ENCODE measurements at regions not wholly inside any gene's neighbourhood (a gene's known extent, or its start where the extent isn't known, plus 50 kb on each side); places are given as distances from the start of the nearest gene placed in this dataset.

DNA sequence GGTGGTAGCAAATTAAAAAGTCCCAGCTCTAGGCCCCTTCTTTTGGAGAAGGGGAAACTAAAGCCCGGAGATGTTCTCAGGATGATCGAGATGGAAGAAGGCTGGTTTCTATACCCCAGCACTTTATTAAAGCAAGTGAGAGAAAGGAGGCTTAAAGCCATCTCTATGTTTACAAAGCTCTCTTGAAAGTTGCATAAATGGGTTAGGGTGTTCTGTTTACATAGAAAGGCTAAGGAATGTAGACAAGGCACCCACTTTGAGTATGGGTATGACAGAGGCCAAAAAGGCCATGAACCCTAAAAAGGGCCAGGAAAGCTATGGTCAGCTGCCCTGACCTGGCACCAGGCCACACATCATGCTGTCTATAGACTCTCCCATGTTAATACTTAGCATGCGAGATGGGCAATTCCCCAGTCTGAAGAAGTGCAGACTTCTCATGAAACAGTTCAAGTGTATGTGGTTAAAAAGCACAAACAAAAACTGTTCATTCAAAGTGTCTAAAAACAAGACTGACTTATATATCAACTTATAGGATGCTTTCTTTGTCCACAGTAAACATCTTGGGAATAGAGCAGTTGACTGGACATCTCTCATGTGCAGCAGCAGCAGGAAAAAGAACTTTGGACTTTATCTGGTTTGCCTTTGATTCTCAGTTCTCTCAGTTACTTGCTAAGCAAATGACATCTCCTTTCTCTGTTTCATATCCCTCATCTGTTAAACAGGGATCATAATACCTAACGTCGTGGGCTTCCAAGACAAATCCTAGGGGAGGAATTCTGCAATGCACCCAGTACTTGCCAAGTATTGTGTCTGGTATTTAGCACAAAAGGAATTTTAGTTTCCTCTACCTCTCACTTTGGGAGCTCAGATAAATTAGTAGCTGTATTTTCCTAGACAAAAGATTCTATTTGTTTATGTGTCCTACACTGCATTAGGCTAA, 521.6 kb downstream of the PLPP3 start:
- Histone ChIP-seq H3K36me3 (no peaks in the 10 kb centered on the region), H3K9me3 (no peaks in the 10 kb centered on the region), H3K27ac (no peak overlapping the region), H3K4me1 (peaks cover 4 to 35% (median 6%) of the 10 kb centered on the region in 3 donors), H3K27me3 (no peaks in the 10 kb centered on the region), H3K4me3 (no peak overlapping the region)
- WGBS, 2 donors, result 64 to 77% methylated on average over 5 of the region's 5 CpGs
- intact Hi-C loops (cut with DNase I), result no loop called here
- no peak for TF ChIP-seq POLR2A (IDR thresholded peaks at IDR 0.05)
- TF ChIP-seq, protein P1, sequence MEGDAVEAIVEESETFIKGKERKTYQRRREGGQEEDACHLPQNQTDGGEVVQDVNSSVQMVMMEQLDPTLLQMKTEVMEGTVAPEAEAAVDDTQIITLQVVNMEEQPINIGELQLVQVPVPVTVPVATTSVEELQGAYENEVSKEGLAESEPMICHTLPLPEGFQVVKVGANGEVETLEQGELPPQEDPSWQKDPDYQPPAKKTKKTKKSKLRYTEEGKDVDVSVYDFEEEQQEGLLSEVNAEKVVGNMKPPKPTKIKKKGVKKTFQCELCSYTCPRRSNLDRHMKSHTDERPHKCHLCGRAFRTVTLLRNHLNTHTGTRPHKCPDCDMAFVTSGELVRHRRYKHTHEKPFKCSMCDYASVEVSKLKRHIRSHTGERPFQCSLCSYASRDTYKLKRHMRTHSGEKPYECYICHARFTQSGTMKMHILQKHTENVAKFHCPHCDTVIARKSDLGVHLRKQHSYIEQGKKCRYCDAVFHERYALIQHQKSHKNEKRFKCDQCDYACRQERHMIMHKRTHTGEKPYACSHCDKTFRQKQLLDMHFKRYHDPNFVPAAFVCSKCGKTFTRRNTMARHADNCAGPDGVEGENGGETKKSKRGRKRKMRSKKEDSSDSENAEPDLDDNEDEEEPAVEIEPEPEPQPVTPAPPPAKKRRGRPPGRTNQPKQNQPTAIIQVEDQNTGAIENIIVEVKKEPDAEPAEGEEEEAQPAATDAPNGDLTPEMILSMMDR (IDR thresholded peaks at IDR 0.05), result no peak
- no peak for DNase-seq

DNA sequence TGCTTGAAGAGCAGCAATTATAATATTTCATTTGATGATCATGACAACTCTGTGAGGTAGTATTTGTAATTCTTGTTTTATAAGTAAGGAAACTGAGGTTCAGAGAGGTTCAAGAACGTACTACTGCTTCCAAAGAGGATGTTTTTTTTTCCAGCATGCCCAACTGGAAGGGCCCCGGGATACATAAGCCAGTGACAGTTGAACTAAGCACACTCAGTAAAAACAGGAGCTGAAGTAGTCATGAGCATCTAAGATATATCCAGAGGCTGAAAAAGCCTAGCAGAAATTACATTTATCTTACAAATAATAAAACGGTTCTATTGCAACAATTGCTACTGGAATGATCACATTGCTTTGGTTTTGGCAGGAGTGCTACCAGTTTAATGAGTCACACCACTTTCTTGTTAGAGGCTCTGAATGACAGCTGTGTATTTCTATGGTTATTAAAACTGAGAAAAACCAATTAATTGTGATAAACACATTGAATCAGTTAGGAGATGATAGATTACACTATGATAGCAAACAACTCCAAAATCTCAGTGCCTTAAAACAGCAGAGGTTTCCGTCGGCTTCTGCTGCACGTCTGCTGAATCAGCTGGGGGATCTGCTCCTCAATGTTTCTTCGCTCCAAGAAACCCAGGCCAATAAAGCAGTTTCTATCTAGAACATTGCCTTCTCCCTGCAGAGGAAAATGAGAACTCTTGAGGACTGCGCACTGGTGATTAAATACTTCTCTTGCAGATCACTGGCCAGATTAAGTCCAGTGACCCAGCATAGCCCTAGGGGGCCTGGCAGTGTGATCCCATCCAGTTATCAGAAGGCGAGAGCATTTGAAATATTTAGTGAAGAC, 522.7 kb downstream of the PLPP3 start:
- no peak overlapping the region for H3K27ac ChIP-seq
- WGBS, 2 donors, result 53 to 59% methylated on average over 9 of the region's 9 CpGs
- H3K27me3 ChIP-seq, result no peaks in the 10 kb centered on the region
- no peaks in the 10 kb centered on the region for H3K36me3 ChIP-seq
- H3K4me1 ChIP-seq, result peaks cover 4 to 24% (median 6%) of the 10 kb centered on the region in 3 donors
- no peak overlapping the region for H3K4me3 ChIP-seq
- intact Hi-C loops (cut with DNase I), result no loop called here
- no peak for TF ChIP-seq POLR2A (IDR thresholded peaks at IDR 0.05)
- TF ChIP-seq, protein P1 (IDR thresholded peaks at IDR 0.05), result no peak
- DNase-seq, result no peak
- H3K9me3 ChIP-seq, result no peaks in the 10 kb centered on the region

DNA sequence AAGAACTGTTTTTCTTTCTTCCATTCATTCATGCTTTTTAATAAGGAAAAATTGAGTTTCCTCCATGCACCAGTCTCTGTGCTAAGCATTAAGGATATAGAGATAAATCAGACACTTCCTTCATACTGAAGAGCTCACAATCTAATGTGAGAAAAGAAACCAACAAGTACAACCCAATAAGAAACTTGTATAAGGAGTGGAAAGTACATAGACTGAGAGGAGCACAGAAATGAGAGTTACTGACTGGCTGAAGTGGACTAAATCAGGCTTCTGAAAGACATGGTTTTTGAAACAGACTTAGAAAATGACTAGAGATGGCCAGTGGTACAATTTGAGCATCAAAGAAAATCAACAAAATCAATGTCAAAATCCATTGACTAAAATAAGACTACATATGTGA, 524.4 kb downstream of the PLPP3 start:
- TF ChIP-seq, protein P1 (IDR thresholded peaks at IDR 0.05), result no peak
- TF ChIP-seq POLR2A (IDR thresholded peaks at IDR 0.05), result no peak
- H3K4me1 ChIP-seq, result peaks cover 4 to 12% (median 6%) of the 10 kb centered on the region in 3 donors
- H3K9me3 ChIP-seq, result no peaks in the 10 kb centered on the region
- intact Hi-C loops (cut with DNase I), result no loop called here
- H3K36me3 ChIP-seq, result no peaks in the 10 kb centered on the region
- DNase-seq, result no peak
- no peaks in the 10 kb centered on the region for H3K27me3 ChIP-seq
- no peak overlapping the region for H3K27ac ChIP-seq
- no peak overlapping the region for H3K4me3 ChIP-seq

DNA sequence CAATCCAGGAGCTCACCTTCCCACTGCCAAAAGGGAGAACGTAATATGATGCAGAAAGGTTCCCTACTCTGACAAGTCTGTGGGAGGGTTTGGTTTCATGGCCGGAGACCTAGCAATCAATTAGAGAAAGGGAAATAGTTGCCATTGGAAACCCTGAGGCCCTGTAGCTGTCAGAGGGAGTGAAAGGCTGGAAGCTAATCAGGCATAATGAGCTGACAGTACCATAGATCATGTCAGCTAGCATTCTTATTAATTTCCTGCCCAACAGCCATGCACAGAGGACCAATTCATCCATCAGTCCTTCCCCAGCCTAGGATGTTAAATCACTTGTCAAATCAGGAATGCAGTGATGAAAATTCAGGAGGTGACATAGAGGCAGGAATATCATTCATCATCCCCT, 527.3 kb downstream of the PLPP3 start:
- TF ChIP-seq POLR2A (IDR thresholded peaks at IDR 0.05), result no peak
- TF ChIP-seq, protein P1 (IDR thresholded peaks at IDR 0.05), result no peak
- Histone ChIP-seq H3K4me1 (peaks cover 3 to 10% (median 6%) of the 10 kb centered on the region in 3 donors), H3K9me3 (no peaks in the 10 kb centered on the region), H3K36me3 (no peaks in the 10 kb centered on the region), H3K4me3 (no peak overlapping the region), H3K27me3 (no peaks in the 10 kb centered on the region), H3K27ac (no peak overlapping the region)
- 60 to 86% methylated on average over 1 of the region's 2 CpGs for WGBS, 2 donors
- DNase-seq, result no peak
- intact Hi-C loops (cut with DNase I), result no loop called here

DNA sequence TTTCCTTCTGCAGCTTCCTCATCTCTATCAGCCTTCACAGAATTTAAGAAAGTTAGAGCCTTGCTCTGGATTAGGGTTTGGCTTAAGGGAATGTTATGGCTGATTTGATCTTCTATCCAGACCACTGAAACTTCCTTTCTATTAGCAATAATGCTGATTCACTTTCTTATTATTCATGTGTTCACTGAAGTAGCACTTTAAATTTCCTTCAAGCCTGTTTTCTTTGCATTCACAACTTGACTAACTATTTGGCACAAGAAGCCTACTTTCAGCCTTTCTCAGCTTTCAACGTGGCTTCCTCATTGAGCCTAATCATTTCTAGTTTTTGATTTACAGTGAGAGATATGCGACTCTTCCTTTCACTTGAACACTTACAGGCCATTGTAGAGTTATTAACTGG, 528.5 kb downstream of the PLPP3 start:
- Histone ChIP-seq H3K27ac (no peak overlapping the region), H3K4me1 (no peaks in the 10 kb centered on the region), H3K4me3 (no peak overlapping the region), H3K27me3 (no peaks in the 10 kb centered on the region), H3K9me3 (no peaks in the 10 kb centered on the region), H3K36me3 (no peaks in the 10 kb centered on the region)
- no peak for DNase-seq
- WGBS, 2 donors, result 65 to 68% methylated on average over 2 of the region's 2 CpGs
- TF ChIP-seq, protein P1 (IDR thresholded peaks at IDR 0.05), result no peak
- TF ChIP-seq POLR2A (IDR thresholded peaks at IDR 0.05), result no peak
- intact Hi-C loops (cut with DNase I), result no loop called here
